GM18868 (cell line): ENCODE measurements at regions not wholly inside any gene's neighbourhood (a gene's known extent, or its start where the extent isn't known, plus 50 kb on each side); places are given as distances from the start of the nearest gene placed in this dataset.
"Not testable (repeated sequence)": the region's sequence is repeated elsewhere in the genome, so short reads cannot be mapped to it uniquely, and the experiment has no call there.

Experiments used
- ATAC-seq: cut with Tn5 transposase; IDR thresholded peaks from one replicate; pipeline ENCODE4 v1.9.1; 2021; ENCODE audit warnings: mild to moderate bottlenecking, moderate library complexity; ENCODE audit not compliant: unreplicated experiment

- ATAC-seq: no peak
Measured at GRCh38 chr2:21194147-21194546, 70.4 kb downstream of the TDRD15 start.

GRCh38 chr2:21194858-21195271 is 71.1 kb downstream of the TDRD15 start:
- ATAC-seq: no peak

GRCh38 chr2:21195326-21195725 is 71.6 kb downstream of the TDRD15 start:
- no peak for ATAC-seq

GRCh38 chr2:21198637-21199036 is 74.9 kb downstream of the TDRD15 start:
- no peak for ATAC-seq

GRCh38 chr2:21203976-21204375 is 80.2 kb downstream of the TDRD15 start:
- no peak for ATAC-seq

- ATAC-seq: not testable (repeated sequence)
Measured at GRCh38 chr2:21214085-21214484, 90.3 kb downstream of the TDRD15 start.

- ATAC-seq: no peak
Measured at GRCh38 chr2:21217442-21217841, 93.7 kb downstream of the TDRD15 start.

GRCh38 chr2:21220930-21221329 is 97.2 kb downstream of the TDRD15 start:
- no peak for ATAC-seq

GRCh38 chr2:21223618-21224017 is 99.8 kb downstream of the TDRD15 start:
- no peak for ATAC-seq

GRCh38 chr2:21228041-21228895 is 104.5 kb downstream of the TDRD15 start:
- ATAC-seq: no peak

- ATAC-seq: no peak
Measured at GRCh38 chr2:21229302-21229701, 105.5 kb downstream of the TDRD15 start.

- ATAC-seq: no peak
Measured at GRCh38 chr2:21230140-21230539, 106.4 kb downstream of the TDRD15 start.

GRCh38 chr2:21231985-21232384 is 108.2 kb downstream of the TDRD15 start:
- ATAC-seq: no peak

- ATAC-seq: no peak
Measured at GRCh38 chr2:21233194-21233593, 109.4 kb downstream of the TDRD15 start.

GRCh38 chr2:21234001-21234400 is 110.2 kb downstream of the TDRD15 start:
- ATAC-seq: no peak

GRCh38 chr2:21234464-21235120 is 110.8 kb downstream of the TDRD15 start:
- ATAC-seq: no peak

GRCh38 chr2:21239749-21240148 is 116.0 kb downstream of the TDRD15 start:
- not testable (repeated sequence) for ATAC-seq

GRCh38 chr2:21244161-21244560 is 120.4 kb downstream of the TDRD15 start:
- ATAC-seq: no peak

GRCh38 chr2:21245565-21245964 is 121.8 kb downstream of the TDRD15 start:
- no peak for ATAC-seq

GRCh38 chr2:21249367-21249766 is 125.6 kb downstream of the TDRD15 start:
- no peak for ATAC-seq

GRCh38 chr2:21250673-21251072 is 126.9 kb downstream of the TDRD15 start:
- no peak for ATAC-seq
